ENCODE measurements at regions not wholly inside any gene's neighbourhood (a gene's known extent, or its start where the extent isn't known, plus 50 kb on each side); places are given as distances from the start of the nearest gene placed in this dataset.

DNA sequence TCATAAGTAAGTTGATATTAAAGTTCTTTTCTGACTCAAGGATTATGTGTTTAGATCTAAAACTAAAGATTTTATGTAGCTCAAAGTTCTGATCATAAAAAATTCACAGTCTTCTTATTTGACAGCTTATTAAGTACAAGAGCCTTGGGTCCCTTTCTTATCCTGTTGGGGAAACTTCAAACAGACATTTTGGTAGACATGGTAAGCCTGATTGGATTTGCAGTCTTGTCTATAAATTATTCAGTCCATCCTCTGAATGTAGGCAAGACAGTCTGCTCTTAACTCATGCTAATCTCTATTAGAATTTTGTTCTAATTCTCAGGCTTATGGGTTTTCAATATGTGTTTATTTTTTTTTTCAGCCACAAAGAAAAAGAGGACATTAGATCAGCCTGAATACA is 1718.7 kb upstream of the SLC10A2 start:
- TF ChIP-seq EP300 (IDR thresholded peaks at IDR 0.05; ENCODE audit: borderline replicate concordance) (no peak), ZBTB7A (IDR thresholded peaks at IDR 0.05; ENCODE audit: low read depth) (no peak), CREB1 (IDR thresholded peaks at IDR 0.05; ENCODE audit: low read depth) (no peak), TEAD4 (IDR thresholded peaks at IDR 0.05) (no peak)
- TF ChIP-seq, protein P1, sequence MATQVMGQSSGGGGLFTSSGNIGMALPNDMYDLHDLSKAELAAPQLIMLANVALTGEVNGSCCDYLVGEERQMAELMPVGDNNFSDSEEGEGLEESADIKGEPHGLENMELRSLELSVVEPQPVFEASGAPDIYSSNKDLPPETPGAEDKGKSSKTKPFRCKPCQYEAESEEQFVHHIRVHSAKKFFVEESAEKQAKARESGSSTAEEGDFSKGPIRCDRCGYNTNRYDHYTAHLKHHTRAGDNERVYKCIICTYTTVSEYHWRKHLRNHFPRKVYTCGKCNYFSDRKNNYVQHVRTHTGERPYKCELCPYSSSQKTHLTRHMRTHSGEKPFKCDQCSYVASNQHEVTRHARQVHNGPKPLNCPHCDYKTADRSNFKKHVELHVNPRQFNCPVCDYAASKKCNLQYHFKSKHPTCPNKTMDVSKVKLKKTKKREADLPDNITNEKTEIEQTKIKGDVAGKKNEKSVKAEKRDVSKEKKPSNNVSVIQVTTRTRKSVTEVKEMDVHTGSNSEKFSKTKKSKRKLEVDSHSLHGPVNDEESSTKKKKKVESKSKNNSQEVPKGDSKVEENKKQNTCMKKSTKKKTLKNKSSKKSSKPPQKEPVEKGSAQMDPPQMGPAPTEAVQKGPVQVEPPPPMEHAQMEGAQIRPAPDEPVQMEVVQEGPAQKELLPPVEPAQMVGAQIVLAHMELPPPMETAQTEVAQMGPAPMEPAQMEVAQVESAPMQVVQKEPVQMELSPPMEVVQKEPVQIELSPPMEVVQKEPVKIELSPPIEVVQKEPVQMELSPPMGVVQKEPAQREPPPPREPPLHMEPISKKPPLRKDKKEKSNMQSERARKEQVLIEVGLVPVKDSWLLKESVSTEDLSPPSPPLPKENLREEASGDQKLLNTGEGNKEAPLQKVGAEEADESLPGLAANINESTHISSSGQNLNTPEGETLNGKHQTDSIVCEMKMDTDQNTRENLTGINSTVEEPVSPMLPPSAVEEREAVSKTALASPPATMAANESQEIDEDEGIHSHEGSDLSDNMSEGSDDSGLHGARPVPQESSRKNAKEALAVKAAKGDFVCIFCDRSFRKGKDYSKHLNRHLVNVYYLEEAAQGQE (IDR thresholded peaks at IDR 0.05; ENCODE audit: low read depth): no peak
